MM.1S (cell line): ENCODE measurements at regions not wholly inside any gene's neighbourhood (a gene's known extent, or its start where the extent isn't known, plus 50 kb on each side); places are given as distances from the start of the nearest gene placed in this dataset.

ENCODE experiments used
- DNase-seq: peaks from one replicate; pipeline ENCODE4 v3.0.0-alpha.2; 2015
- H2AFZ ChIP-seq: fragments of 300-600 bp; sonication (generic); 2 replicates; pipeline ENCODE4 v1.6.0; 2016; ENCODE audit warnings: antibody characterized with exemption, low read length
- H3F3A ChIP-seq: fragments of 300-600 bp; sonication (generic); 2 replicates; pipeline ENCODE4 v1.6.1; 2016; ENCODE audit warnings: mild to moderate bottlenecking, antibody characterized with exemption, low read length, moderate library complexity, mixed read lengths; ENCODE audit not compliant: insufficient read depth
- H3K27ac ChIP-seq: fragments of 300-600 bp; sonication (generic); 2 replicates; pipeline ENCODE4 v1.5.1; 2016; ENCODE audit warnings: mild to moderate bottlenecking, low read length
- H3K27me3 ChIP-seq: fragments of 300-600 bp; sonication (generic); replicated peaks from 2 replicates; pipeline ENCODE4 v1.6.0; 2016; ENCODE audit warnings: low read length; ENCODE audit not compliant: insufficient read depth
- H3K36me3 ChIP-seq: fragments of 300-600 bp; sonication (generic); replicated peaks from 2 replicates; pipeline ENCODE4 v1.6.1; 2016; ENCODE audit warnings: mild to moderate bottlenecking, low read length, mixed read lengths; ENCODE audit not compliant: insufficient read depth
- H3K4me1 ChIP-seq: fragments of 300-600 bp; sonication (generic); 2 replicates; pipeline ENCODE4 v1.6.1; 2016; ENCODE audit warnings: low read length, mixed read lengths
- H3K4me2 ChIP-seq: fragments of 300-600 bp; sonication (generic); 2 replicates; pipeline ENCODE4 v1.6.0; 2016; ENCODE audit warnings: low read depth, low read length
- H3K4me3 ChIP-seq: fragments of 300-600 bp; sonication (generic); 2 replicates; pipeline ENCODE4 v1.5.1; 2016; ENCODE audit warnings: low read length, mixed read lengths
- H3K79me2 ChIP-seq: fragments of 300-600 bp; sonication (generic); 2 replicates; pipeline ENCODE4 v1.6.1; 2016; ENCODE audit warnings: mixed run types, low read length, mixed read lengths
- H3K9ac ChIP-seq: fragments of 300-600 bp; sonication (generic); 2 replicates; pipeline ENCODE4 v1.6.1; 2016; ENCODE audit warnings: low read length, mixed read lengths
- H3K9me2 ChIP-seq: fragments of 300-600 bp; sonication (generic); replicated peaks from 2 replicates; pipeline ENCODE4 v1.6.1; 2016; ENCODE audit warnings: mild to moderate bottlenecking, low read length, mixed read lengths; ENCODE audit not compliant: insufficient read depth
- H3K9me3 ChIP-seq: fragments of 300-600 bp; sonication (generic); replicated peaks from 2 replicates; pipeline ENCODE4 v1.6.1; 2016; ENCODE audit warnings: mild to moderate bottlenecking, low read length, mixed read lengths; ENCODE audit not compliant: insufficient read depth
- H4K20me1 ChIP-seq: fragments of 300-600 bp; sonication (generic); 2 replicates; pipeline ENCODE4 v1.6.1; 2016; ENCODE audit warnings: mild to moderate bottlenecking, low read length, moderate library complexity, mixed read lengths; ENCODE audit not compliant: insufficient read depth
- EZH2 ChIP-seq: fragments of 300-600 bp; sonication (generic); optimal IDR thresholded peaks from 2 replicates; pipeline ENCODE3; 2017; ENCODE audit warnings: low read depth, mild to moderate bottlenecking, antibody characterized with exemption, low read length, mixed read lengths
- EZH2phosphoT487 ChIP-seq: fragments of 300-600 bp; sonication (generic); IDR thresholded peaks from 2 replicates; pipeline ENCODE4 v1.6.1; 2018; ENCODE audit warnings: antibody characterized with exemption, low read length
- TF ChIP-seq, protein P1 (sequence below): fragments of 300-600 bp; sonication (generic); IDR thresholded peaks from 2 replicates; pipeline ENCODE4 v1.5.1; 2016; ENCODE audit warnings: antibody characterized with exemption, low read length, mixed read lengths

DNA sequence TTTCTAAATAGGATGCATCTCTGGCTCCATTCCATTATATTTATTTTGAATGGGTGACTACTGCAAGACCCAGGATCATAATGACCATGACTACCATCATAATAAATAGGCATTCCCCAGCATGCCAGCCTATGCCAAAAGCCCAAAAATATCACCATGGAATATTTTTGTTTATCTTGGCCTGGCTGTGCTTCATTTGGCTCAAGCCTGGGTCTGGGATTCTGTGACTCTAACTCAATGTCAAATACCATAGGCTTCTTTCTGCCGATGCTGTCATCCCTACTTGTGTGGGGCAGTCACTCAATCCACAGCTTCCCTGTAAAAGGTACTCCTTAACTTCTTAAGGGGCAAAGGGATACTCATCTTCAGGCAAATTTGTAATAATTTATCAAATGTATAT, 66.6 kb downstream of the DIRAS3 start:
- Histone ChIP-seq H3K27me3 (no peaks in the 10 kb centered on the region), H4K20me1 (no peaks in the 10 kb centered on the region), H3K9ac (no peak overlapping the region), H3K4me1 (no peaks in the 10 kb centered on the region), H3F3A (no peaks in the 10 kb centered on the region), H3K4me3 (no peak overlapping the region), H3K4me2 (no peak overlapping the region), H3K36me3 (no peaks in the 10 kb centered on the region), H2AFZ (no peak overlapping the region), H3K27ac (no peak overlapping the region), H3K79me2 (no peaks in the 10 kb centered on the region), H3K9me2 (no peaks in the 10 kb centered on the region), H3K9me3 (no peaks in the 10 kb centered on the region)
- no peak for TF ChIP-seq EZH2phosphoT487
- TF ChIP-seq EZH2 = no peak
- TF ChIP-seq, protein P1, sequence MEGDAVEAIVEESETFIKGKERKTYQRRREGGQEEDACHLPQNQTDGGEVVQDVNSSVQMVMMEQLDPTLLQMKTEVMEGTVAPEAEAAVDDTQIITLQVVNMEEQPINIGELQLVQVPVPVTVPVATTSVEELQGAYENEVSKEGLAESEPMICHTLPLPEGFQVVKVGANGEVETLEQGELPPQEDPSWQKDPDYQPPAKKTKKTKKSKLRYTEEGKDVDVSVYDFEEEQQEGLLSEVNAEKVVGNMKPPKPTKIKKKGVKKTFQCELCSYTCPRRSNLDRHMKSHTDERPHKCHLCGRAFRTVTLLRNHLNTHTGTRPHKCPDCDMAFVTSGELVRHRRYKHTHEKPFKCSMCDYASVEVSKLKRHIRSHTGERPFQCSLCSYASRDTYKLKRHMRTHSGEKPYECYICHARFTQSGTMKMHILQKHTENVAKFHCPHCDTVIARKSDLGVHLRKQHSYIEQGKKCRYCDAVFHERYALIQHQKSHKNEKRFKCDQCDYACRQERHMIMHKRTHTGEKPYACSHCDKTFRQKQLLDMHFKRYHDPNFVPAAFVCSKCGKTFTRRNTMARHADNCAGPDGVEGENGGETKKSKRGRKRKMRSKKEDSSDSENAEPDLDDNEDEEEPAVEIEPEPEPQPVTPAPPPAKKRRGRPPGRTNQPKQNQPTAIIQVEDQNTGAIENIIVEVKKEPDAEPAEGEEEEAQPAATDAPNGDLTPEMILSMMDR = no peak
- DNase-seq = no peak

DNA sequence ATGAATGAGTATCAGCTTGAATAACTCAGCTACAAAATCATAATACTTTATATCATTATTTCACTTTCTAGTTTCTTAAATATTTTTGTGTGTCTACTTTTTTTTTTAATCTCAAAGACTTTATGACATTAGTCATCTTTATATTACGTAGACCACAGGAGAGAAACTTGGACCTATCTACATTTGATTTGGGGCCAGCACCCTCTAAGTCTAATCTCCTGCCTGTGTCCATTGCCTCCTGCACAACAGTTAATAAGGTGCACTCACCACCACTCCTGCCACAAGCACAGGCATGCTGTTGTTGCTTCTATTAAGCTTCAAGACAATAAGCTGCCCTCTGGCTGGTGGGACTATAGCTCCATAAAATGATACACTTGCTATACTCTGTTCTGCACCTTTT, 70.4 kb downstream of the DIRAS3 start:
- Histone ChIP-seq H3K79me2 (no peaks in the 10 kb centered on the region), H3K4me3 (no peak overlapping the region), H3F3A (no peaks in the 10 kb centered on the region), H3K9me3 (no peaks in the 10 kb centered on the region), H4K20me1 (no peaks in the 10 kb centered on the region), H3K9me2 (no peaks in the 10 kb centered on the region), H3K27ac (no peak overlapping the region), H3K36me3 (no peaks in the 10 kb centered on the region), H3K4me2 (no peak overlapping the region), H3K9ac (no peak overlapping the region), H3K27me3 (no peaks in the 10 kb centered on the region), H3K4me1 (no peaks in the 10 kb centered on the region), H2AFZ (no peak overlapping the region)
- no peak for TF ChIP-seq EZH2phosphoT487
- TF ChIP-seq, protein P1 = no peak
- no peak for TF ChIP-seq EZH2
- DNase-seq = no peak

DNA sequence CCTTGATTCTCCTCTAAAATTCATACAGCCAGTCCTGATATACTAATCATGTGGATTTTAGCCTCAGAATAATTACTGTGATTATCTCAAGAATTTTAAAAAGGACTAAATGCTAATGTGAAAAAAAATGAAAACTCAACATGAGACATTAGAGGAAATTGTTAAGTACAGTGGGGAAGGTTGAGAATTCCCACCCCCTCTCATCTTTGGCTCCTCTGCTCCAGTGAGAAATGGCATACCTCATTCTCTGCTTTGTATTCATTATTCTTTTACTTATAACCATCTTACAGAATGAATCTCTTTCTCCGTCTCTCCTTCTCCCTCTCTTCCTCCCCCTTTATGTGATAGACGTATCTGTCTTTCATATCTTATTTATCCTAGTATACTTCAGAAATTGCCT, 70.9 kb downstream of the DIRAS3 start:
- Histone ChIP-seq H3K9me2 (no peaks in the 10 kb centered on the region), H3F3A (no peaks in the 10 kb centered on the region), H3K4me2 (no peak overlapping the region), H2AFZ (no peak overlapping the region), H3K27ac (no peak overlapping the region), H3K4me3 (no peak overlapping the region), H3K9me3 (no peaks in the 10 kb centered on the region), H3K9ac (no peak overlapping the region), H3K27me3 (no peaks in the 10 kb centered on the region), H3K4me1 (no peaks in the 10 kb centered on the region), H3K36me3 (no peaks in the 10 kb centered on the region), H4K20me1 (no peaks in the 10 kb centered on the region), H3K79me2 (no peaks in the 10 kb centered on the region)
- DNase-seq = no peak
- TF ChIP-seq, protein P1 = no peak
- no peak for TF ChIP-seq EZH2
- TF ChIP-seq EZH2phosphoT487 = no peak
